Ovary (tissue), 3 donors: ENCODE measurements at regions not wholly inside any gene's neighbourhood (a gene's known extent, or its start where the extent isn't known, plus 50 kb on each side); places are given as distances from the start of the nearest gene placed in this dataset.

Experiments
- POLR2A ChIP-seq: fragments of 450-650 bp; IDR thresholded peaks from one replicate; pipeline ENCODE4 v1.6.1; 2017; ENCODE audit warnings: antibody characterized with exemption, mild to moderate bottlenecking, moderate library complexity
- TF ChIP-seq, protein P1 (sequence below), 3 donors: fragments of 450-650 bp in 2 of 3; fragments of 200-600 bp in 1 of 3; IDR thresholded peaks; one replicate each; pipeline versions ENCODE4 v1.5.1 to v1.8.0; 2016 to 2022; ENCODE audit warnings: antibody characterized with exemption in 3 of 3, mild to moderate bottlenecking in 1 of 3
- donor health status: DM: no; HTN: no; CAD: no.

DNA sequence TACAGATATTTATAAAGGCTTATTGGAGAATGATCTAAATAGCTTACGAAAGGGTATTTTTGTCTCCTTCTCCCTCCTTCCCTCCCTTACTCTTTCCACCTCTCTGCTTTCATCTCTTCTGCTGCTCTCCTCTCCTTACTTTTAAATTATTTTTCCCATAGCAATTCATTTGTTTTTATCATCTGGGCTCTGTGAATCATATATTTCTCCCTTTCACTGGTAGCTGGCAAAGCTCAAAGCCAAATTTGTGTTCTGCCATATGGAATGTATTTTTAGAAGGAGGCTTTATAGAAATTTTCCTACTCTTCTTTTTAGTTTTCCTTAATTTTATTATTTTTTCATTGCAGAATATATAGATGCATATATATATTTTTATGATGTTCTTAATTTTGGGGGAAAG lies 385.8 kb downstream of the C3orf38 start:
- TF ChIP-seq, protein P1, sequence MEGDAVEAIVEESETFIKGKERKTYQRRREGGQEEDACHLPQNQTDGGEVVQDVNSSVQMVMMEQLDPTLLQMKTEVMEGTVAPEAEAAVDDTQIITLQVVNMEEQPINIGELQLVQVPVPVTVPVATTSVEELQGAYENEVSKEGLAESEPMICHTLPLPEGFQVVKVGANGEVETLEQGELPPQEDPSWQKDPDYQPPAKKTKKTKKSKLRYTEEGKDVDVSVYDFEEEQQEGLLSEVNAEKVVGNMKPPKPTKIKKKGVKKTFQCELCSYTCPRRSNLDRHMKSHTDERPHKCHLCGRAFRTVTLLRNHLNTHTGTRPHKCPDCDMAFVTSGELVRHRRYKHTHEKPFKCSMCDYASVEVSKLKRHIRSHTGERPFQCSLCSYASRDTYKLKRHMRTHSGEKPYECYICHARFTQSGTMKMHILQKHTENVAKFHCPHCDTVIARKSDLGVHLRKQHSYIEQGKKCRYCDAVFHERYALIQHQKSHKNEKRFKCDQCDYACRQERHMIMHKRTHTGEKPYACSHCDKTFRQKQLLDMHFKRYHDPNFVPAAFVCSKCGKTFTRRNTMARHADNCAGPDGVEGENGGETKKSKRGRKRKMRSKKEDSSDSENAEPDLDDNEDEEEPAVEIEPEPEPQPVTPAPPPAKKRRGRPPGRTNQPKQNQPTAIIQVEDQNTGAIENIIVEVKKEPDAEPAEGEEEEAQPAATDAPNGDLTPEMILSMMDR (IDR thresholded peaks at IDR 0.05): no peak
- no peak for TF ChIP-seq POLR2A
